Mammary epithelial cell (primary cell): ENCODE measurements at regions not wholly inside any gene's neighbourhood (a gene's known extent, or its start where the extent isn't known, plus 50 kb on each side); places are given as distances from the start of the nearest gene placed in this dataset.
"Not testable (repeated sequence)": the region's sequence is repeated elsewhere in the genome, so short reads cannot be mapped to it uniquely, and the experiment has no call there.

ENCODE experiments used
- CTCF ChIP-seq, 2 donors: IDR thresholded peaks in 1 of 2; conservative IDR thresholded peaks in 1 of 2; 2 replicates each; pipeline ENCODE4 v1.5.1; 2011 to 2012; ENCODE audit warnings: inconsistent platforms in 2 of 2, low read length in 2 of 2, mild to moderate bottlenecking in 2 of 2, control low read depth in 1 of 2, low read depth in 1 of 2; ENCODE audit not compliant: insufficient read depth in 1 of 2; ENCODE audit errors: extremely low read depth in 1 of 2
- EZH2 ChIP-seq: IDR thresholded peaks from 2 replicates; pipeline ENCODE4 v1.6.1; 2012; ENCODE audit warnings: low read length, inconsistent platforms, borderline replicate concordance

- TF ChIP-seq EZH2; CTCF (conservative IDR thresholded peaks at IDR 0.05 in 1 of 2, IDR thresholded peaks at IDR 0.05 in 1 of 2; ENCODE audit: extremely low read depth in 1 of 2, insufficient read depth in 1 of 2, low read depth in 1 of 2, low read length in 2 of 2): not testable (repeated sequence)
Measured at GRCh38 chr16:33974557-33974956, 515.1 kb downstream of the TP53TG3F start.
